CD4-positive, alpha-beta memory T cell (primary cell): ENCODE measurements at regions not wholly inside any gene's neighbourhood (a gene's known extent, or its start where the extent isn't known, plus 50 kb on each side); places are given as distances from the start of the nearest gene placed in this dataset.
"Not testable (repeated sequence)": the region's sequence is repeated elsewhere in the genome, so short reads cannot be mapped to it uniquely, and the experiment has no call there.

Source experiments
- CTCF ChIA-PET: fragments of 350-600 bp; sonication (Branson Sonifier 250); formaldehyde crosslinking; loops from one replicate; lab custom pipeline; 2021; ENCODE audit warnings: inconsistent platforms; ENCODE audit not compliant: partially characterized antibody; lab: Charles Lee
- POLR2A ChIA-PET: fragments of 350-600 bp; sonication (Branson Sonifier 250); formaldehyde crosslinking; loops from one replicate; lab custom pipeline; 2021; ENCODE audit not compliant: partially characterized antibody; lab: Charles Lee
- DNase-seq, 5 donors: peaks; one replicate each; pipeline versions ENCODE4 v3.0.0 to v3.0.0-alpha.2; 2020 to 2022; ENCODE audit warnings: mixed read lengths in 1 of 5
- H3K27ac ChIP-seq: one replicate; pipeline ENCODE4 v1.7.0; 2013; ENCODE audit warnings: low read depth, low read length
- H3K27me3 ChIP-seq: 2 replicates; pipeline ENCODE4 v1.7.0; 2013; ENCODE audit warnings: mild to moderate bottlenecking, low read length, moderate library complexity; ENCODE audit not compliant: insufficient read depth
- H3K36me3 ChIP-seq: 2 replicates; pipeline ENCODE4 v1.7.0; 2013; ENCODE audit warnings: mild to moderate bottlenecking, low read length, moderate library complexity; ENCODE audit not compliant: insufficient read depth
- H3K4me1 ChIP-seq: 2 replicates; pipeline ENCODE4 v1.7.0; 2013; ENCODE audit warnings: mild to moderate bottlenecking, low read length, moderate library complexity; ENCODE audit not compliant: insufficient read depth
- H3K4me3 ChIP-seq, 2 donors: one replicate each; pipeline ENCODE4 v1.7.0; 2013; ENCODE audit warnings: low read length in 2 of 2, mild to moderate bottlenecking in 1 of 2
- H3K9me3 ChIP-seq, 2 donors: one replicate each; pipeline ENCODE4 v1.7.0; 2013; ENCODE audit warnings: low read length in 2 of 2, control low read depth in 1 of 2; ENCODE audit not compliant: control insufficient read depth in 1 of 2
- H3K27ac Mint-ChIP-seq, 7 donors: one replicate each; pipeline ENCODE4 v1.8.0; 2020 to 2021; ENCODE audit warnings: mixed read lengths in 7 of 7, mild to moderate bottlenecking in 6 of 7, inconsistent platforms in 3 of 7, moderate library complexity in 3 of 7
- H3K27me3 Mint-ChIP-seq, 2 donors: one replicate each; pipeline ENCODE4 v1.8.0; 2020 to 2021; ENCODE audit warnings: mixed read lengths in 2 of 2
- H3K36me3 Mint-ChIP-seq, 2 donors: one replicate each; pipeline ENCODE4 v1.8.0; 2020 to 2021; ENCODE audit warnings: mixed read lengths in 2 of 2, inconsistent platforms in 1 of 2, mild to moderate bottlenecking in 1 of 2
- H3K4me1 Mint-ChIP-seq, 4 donors: one replicate each; pipeline ENCODE4 v1.8.0; 2020 to 2021; ENCODE audit warnings: mixed read lengths in 4 of 4, mild to moderate bottlenecking in 1 of 4
- H3K4me3 Mint-ChIP-seq, 8 donors: one replicate each; pipeline ENCODE4 v1.8.0; 2020 to 2021; ENCODE audit warnings: mixed read lengths in 8 of 8, mild to moderate bottlenecking in 7 of 8, moderate library complexity in 6 of 8, inconsistent platforms in 3 of 8
- H3K9me3 Mint-ChIP-seq, 8 donors: one replicate each; pipeline ENCODE4 v1.8.0; 2020 to 2021; ENCODE audit warnings: mixed read lengths in 8 of 8, mild to moderate bottlenecking in 5 of 8, inconsistent platforms in 3 of 8, moderate library complexity in 1 of 8
- intact Hi-C: fragments of 100-400 bp; cut with micrococcal nuclease; formaldehyde crosslinking; loops from one replicate; pipeline ENCODE4 v1.15.1; 2023

DNA sequence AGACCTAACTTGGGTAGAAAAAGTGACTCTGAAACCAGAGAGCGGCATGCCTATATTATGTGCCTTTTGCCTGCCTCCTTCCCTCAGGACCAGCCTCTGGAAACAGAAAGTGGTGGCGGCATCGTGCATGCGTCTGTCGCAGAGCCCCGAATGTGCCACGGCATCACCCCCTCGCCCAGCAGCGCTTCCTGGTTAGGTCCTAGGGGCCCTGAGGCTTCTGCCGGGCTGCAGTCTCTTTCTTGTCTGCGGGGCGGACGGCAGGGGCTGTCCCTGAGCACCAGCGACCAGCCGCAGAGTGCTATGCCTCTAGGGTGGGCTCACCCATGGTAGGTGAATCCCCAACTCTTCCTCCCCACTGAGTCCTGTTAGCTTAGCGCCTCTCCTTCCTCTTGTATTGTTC is 68.7 kb downstream of the VSIG4 start:
- no peaks in the 10 kb centered on the region for H3K9me3 ChIP-seq
- POLR2A ChIA-PET, result no interaction called here
- no peak overlapping the region for H3K27ac ChIP-seq
- H3K36me3 Mint-ChIP-seq, result no peaks in the 10 kb centered on the region
- intact Hi-C loops, result no loop called here
- CTCF ChIA-PET, result no interaction called here
- no peaks in the 10 kb centered on the region for H3K27me3 ChIP-seq
- H3K4me3 ChIP-seq, result no peak overlapping the region
- peaks cover 0 to 4% (median 0%) of the 10 kb centered on the region in 8 donors for H3K9me3 Mint-ChIP-seq
- H3K36me3 ChIP-seq, result no peaks in the 10 kb centered on the region
- H3K4me1 Mint-ChIP-seq, result peaks cover 0 to 3% (median 0%) of the 10 kb centered on the region in 4 donors
- DNase-seq, result no peak
- H3K4me1 ChIP-seq, result no peaks in the 10 kb centered on the region
- no peak overlapping the region for H3K27ac Mint-ChIP-seq
- no peaks in the 10 kb centered on the region for H3K27me3 Mint-ChIP-seq
- no peak overlapping the region for H3K4me3 Mint-ChIP-seq

DNA sequence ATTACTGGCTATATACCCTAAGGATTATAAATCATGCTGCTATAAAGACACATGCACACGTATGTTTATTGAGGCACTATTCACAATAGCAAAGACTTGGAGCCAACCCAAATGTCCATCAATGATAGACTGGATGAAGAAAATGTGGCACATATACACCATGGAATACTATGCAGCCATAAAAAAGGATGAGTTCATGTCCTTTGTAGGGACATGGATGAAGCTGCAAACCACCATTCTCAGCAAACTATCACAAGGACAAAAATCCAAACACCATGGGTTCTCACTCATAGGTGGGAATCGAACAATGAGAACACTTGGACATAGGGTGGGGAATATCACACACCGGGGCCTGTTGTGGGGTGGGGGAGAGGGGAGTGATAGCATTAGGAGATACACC is 72.7 kb downstream of the VSIG4 start:
- POLR2A ChIA-PET, result not testable (repeated sequence)

GRCh38 chrX:65961714-65962113 is 78.2 kb downstream of the VSIG4 start:
- H3K27ac ChIP-seq, result no peak overlapping the region
- no peak for DNase-seq
- no peaks in the 10 kb centered on the region for H3K9me3 ChIP-seq
- peaks cover 0 to 6% (median 3%) of the 10 kb centered on the region in 8 donors for H3K9me3 Mint-ChIP-seq
- H3K4me1 ChIP-seq, result no peaks in the 10 kb centered on the region
- H3K4me1 Mint-ChIP-seq, result no peaks in the 10 kb centered on the region
- intact Hi-C loops, result no loop called here
- POLR2A ChIA-PET, result no interaction called here
- peak overlapping the region in 1 of 7 donors; percentile 11 for H3K27ac Mint-ChIP-seq
- H3K4me3 Mint-ChIP-seq, result no peak overlapping the region
- no peaks in the 10 kb centered on the region for H3K27me3 ChIP-seq
- H3K4me3 ChIP-seq, result no peak overlapping the region
- no peaks in the 10 kb centered on the region for H3K36me3 Mint-ChIP-seq
- H3K27me3 Mint-ChIP-seq, result peaks cover 0 to 1% of the 10 kb centered on the region in 2 donors
- CTCF ChIA-PET, result no interaction called here
- H3K36me3 ChIP-seq, result no peaks in the 10 kb centered on the region

More for the DNA sequence above, 72.7 kb downstream of the VSIG4 start:
- H3K36me3 Mint-ChIP-seq, CTCF ChIA-PET, H3K4me3 Mint-ChIP-seq, H3K4me1 ChIP-seq, H3K9me3 ChIP-seq, H3K9me3 Mint-ChIP-seq, DNase-seq, H3K4me1 Mint-ChIP-seq, H3K4me3 ChIP-seq, H3K27me3 ChIP-seq, H3K36me3 ChIP-seq, H3K27ac Mint-ChIP-seq, H3K27me3 Mint-ChIP-seq, intact Hi-C loops, H3K27ac ChIP-seq: not testable (repeated sequence)

GRCh38 chrX:65948103-65948502 is 91.8 kb downstream of the VSIG4 start:
- DNase-seq, result no peak
- no peak overlapping the region for H3K4me3 ChIP-seq
- H3K4me3 Mint-ChIP-seq, result no peak overlapping the region
- ChIA-PET CTCF (no interaction called here), POLR2A (no interaction called here)
- H3K36me3 Mint-ChIP-seq, result peaks cover 2 to 4% of the 10 kb centered on the region in 2 donors
- no peaks in the 10 kb centered on the region for H3K27me3 ChIP-seq
- no peaks in the 10 kb centered on the region for H3K4me1 ChIP-seq
- peaks cover 5 to 12% (median 7%) of the 10 kb centered on the region in 4 donors for H3K4me1 Mint-ChIP-seq
- no peak overlapping the region for H3K27ac ChIP-seq
- H3K27ac Mint-ChIP-seq, result no peak overlapping the region
- no peaks in the 10 kb centered on the region for H3K36me3 ChIP-seq
- peaks cover 0 to 26% (median 8%) of the 10 kb centered on the region in 8 donors for H3K9me3 Mint-ChIP-seq
- H3K27me3 Mint-ChIP-seq, result peaks cover 0 to 2% of the 10 kb centered on the region in 2 donors
- intact Hi-C loops, result no loop called here
- H3K9me3 ChIP-seq, result no peaks in the 10 kb centered on the region

- no peak overlapping the region for H3K4me3 Mint-ChIP-seq
- Histone ChIP-seq H3K36me3 (no peaks in the 10 kb centered on the region), H3K4me3 (no peak overlapping the region), H3K4me1 (no peaks in the 10 kb centered on the region), H3K27ac (no peak overlapping the region), H3K27me3 (no peaks in the 10 kb centered on the region), H3K9me3 (no peaks in the 10 kb centered on the region)
- intact Hi-C loops, result no loop called here
- H3K9me3 Mint-ChIP-seq, result peaks cover 0 to 36% (median 15%) of the 10 kb centered on the region in 8 donors
- no peak overlapping the region for H3K27ac Mint-ChIP-seq
- CTCF ChIA-PET, result no interaction called here
- POLR2A ChIA-PET, result no interaction called here
- H3K36me3 Mint-ChIP-seq, result peaks cover 0 to 9% of the 10 kb centered on the region in 2 donors
- DNase-seq, result no peak
- H3K4me1 Mint-ChIP-seq, result peaks cover 0 to 4% (median 0%) of the 10 kb centered on the region in 4 donors
- no peaks in the 10 kb centered on the region for H3K27me3 Mint-ChIP-seq
These were observed 98.1 kb downstream of the VSIG4 start for GRCh38 chrX:65941775-65942174.

- Mint-ChIP-seq H3K27me3 (no peaks in the 10 kb centered on the region), H3K4me1 (peaks cover 2 to 6% (median 4%) of the 10 kb centered on the region in 4 donors), H3K36me3 (peaks cover 0 to 3% of the 10 kb centered on the region in 2 donors), H3K27ac (no peak overlapping the region), H3K9me3 (peaks cover 0 to 8% (median 4%) of the 10 kb centered on the region in 8 donors), H3K4me3 (no peak overlapping the region)
- H3K27ac ChIP-seq, result no peak overlapping the region
- ChIA-PET POLR2A (no interaction called here), CTCF (no interaction called here)
- no peak for DNase-seq
- no peak overlapping the region for H3K4me3 ChIP-seq
- no peaks in the 10 kb centered on the region for H3K36me3 ChIP-seq
- no peaks in the 10 kb centered on the region for H3K27me3 ChIP-seq
- no peaks in the 10 kb centered on the region for H3K9me3 ChIP-seq
- no peaks in the 10 kb centered on the region for H3K4me1 ChIP-seq
- intact Hi-C loops, result no loop called here
These were observed 106.7 kb downstream of the VSIG4 start for GRCh38 chrX:65933085-65933589.

DNA sequence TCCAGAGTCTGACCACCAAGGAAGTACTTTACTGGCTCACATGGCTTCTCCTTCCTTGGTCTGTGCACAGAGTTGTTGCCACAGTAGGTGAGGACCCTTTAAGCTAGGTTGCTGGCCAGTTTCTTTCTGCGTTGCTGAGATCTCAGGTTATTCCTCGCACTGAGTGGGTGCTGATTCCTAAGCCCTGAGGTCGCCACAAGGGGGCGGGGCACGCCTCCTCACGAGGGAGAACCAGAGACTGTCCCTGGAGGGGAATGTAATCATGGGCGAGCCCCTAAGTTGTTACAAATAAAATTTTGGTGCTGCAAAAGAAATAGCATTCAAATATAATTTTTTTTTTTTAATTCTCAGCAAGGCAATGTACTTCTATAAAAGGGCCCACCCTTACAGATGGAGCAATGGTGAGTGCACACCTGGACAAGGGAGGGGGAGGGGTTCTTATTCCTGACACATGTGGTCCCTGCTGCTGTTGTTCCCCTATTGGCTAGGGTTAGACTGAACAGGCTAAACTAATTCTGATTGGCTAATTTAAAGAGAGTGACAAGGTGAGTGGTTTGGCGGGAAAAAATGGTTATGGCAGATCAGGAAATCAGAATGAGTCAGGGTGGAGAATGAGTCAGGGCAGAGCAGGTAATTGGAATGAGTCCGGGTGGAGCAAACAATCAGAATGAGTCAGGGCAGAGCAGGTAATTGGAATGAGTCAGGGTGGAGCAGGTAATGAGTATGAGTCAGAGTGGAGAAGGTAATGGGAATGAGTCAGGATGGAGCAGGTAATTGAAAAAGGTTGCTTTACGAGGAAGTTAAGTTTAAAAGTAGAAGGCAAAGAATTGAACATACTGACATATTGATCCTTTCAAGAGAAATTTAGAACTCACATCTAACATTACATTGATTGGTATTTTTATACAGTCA is 107.5 kb downstream of the VSIG4 start:
- Mint-ChIP-seq H3K9me3 (peaks cover 0 to 8% (median 4%) of the 10 kb centered on the region in 8 donors), H3K4me3 (no peak overlapping the region), H3K27ac (no peak overlapping the region), H3K27me3 (no peaks in the 10 kb centered on the region), H3K36me3 (peaks cover 0 to 3% of the 10 kb centered on the region in 2 donors), H3K4me1 (peaks cover 6 to 12% (median 10%) of the 10 kb centered on the region in 4 donors)
- Histone ChIP-seq H3K36me3 (no peaks in the 10 kb centered on the region), H3K4me3 (no peak overlapping the region), H3K4me1 (peaks cover 6% of the 10 kb centered on the region), H3K27me3 (no peaks in the 10 kb centered on the region), H3K27ac (no peak overlapping the region), H3K9me3 (no peaks in the 10 kb centered on the region)
- POLR2A ChIA-PET, result no interaction called here
- CTCF ChIA-PET, result no interaction called here
- intact Hi-C loops, result no loop called here
- no peak for DNase-seq
